NCI-H2029 treated with DMSO at 0.1 percent for 48 hours (cell line): ENCODE measurements at regions not wholly inside any gene's neighbourhood (a gene's known extent, or its start where the extent isn't known, plus 50 kb on each side); places are given as distances from the start of the nearest gene placed in this dataset.
"Not testable (repeated sequence)": the region's sequence is repeated elsewhere in the genome, so short reads cannot be mapped to it uniquely, and the experiment has no call there.

Source experiments
- DNase-seq: peaks from one replicate; lab custom pipeline; 2025; lab: John Stamatoyannopoulos, UW

DNA sequence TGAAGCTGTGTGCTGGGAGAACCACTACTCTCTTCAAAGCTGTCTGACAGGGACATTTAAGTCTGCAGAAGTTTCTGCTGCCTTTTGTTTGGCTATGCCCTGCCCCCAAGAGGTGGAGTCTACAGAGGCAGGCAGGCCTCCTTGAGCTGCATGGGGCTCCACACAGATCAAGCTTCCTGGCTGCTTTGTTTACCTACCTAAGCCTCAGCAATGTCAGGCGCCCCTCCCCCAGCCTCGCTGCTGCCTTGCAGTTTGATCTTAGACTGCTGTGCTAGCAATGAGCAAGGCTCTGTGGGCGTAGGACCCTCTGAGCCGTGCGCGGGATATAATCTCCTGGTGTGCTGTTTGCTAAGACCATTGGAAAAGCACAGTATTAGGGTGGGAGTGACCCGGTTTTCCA, 103.3 kb upstream of the SALL1 start:
- DNase-seq, result not testable (repeated sequence)

DNA sequence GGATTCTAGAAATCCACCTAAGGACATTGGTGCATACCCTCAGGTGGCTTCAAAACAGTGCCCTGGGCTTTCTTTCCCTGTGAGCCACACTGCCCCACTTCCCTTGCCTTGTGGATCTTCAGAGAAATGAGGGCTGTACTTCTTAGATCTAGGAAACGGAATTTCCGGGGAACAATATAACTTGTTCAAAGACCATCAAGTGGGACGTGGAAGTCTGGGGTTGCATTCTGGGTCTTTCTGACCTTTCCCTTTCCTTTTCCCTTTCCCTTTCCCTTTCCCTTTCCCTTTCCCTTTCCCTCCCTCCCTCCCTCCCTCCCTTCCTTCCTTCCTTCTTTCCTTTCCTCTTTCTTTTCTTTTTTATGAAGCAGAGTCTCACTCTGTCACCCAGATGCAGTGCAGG, 97.1 kb upstream of the SALL1 start:
- no peak for DNase-seq

DNA sequence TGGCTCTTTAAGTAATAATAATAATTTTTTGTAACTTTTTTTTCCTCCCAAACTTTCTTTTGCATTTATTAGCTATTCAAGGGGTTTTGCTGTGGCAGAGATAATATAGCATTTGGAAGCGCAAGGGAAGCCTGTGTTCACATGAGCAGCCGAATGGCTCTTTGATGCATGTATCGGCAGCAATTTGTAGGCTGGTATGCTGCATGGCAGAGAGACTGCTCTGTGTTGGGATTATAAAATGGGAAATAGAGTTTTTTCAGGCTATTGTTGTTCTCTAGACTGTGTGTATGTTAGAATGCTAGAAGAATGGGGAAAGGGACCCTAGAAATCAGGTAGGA, 94.6 kb upstream of the SALL1 start:
- no peak for DNase-seq

DNA sequence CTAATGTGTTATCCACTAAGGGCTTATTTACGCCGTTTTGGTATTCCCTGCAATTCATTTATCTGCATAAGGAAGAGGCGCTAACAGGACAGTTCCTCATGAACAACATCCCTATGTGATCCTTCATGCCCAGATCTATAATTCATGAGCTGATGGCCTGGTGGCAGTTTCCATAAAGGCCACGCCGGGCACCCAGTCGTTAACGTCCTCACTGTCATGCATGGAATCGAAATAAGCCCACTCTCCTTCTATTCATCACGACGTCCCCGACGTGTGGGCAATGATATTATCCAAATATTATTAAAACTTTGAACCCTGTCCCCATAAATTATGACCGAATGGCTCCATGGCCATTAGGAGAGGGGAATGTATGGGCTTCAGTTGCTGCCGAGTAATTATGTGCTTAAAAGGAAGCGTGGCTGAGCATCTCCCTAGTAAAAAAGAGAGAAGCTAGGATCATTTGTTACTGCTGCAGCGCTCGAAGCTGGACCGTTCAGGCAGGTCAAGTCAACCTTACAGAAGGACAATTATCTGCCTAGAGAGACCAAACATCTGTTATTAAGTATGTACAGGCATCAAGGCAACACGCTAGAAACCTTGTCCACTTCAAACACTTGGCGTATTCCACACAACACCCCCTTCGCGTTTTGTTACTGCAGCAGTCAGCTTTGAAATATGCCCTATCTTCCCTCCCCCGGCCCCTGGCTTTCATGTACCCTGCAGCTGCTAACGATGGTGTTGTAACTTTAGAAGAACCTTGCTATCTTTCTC, 94.0 kb upstream of the SALL1 start:
- no peak for DNase-seq

DNA sequence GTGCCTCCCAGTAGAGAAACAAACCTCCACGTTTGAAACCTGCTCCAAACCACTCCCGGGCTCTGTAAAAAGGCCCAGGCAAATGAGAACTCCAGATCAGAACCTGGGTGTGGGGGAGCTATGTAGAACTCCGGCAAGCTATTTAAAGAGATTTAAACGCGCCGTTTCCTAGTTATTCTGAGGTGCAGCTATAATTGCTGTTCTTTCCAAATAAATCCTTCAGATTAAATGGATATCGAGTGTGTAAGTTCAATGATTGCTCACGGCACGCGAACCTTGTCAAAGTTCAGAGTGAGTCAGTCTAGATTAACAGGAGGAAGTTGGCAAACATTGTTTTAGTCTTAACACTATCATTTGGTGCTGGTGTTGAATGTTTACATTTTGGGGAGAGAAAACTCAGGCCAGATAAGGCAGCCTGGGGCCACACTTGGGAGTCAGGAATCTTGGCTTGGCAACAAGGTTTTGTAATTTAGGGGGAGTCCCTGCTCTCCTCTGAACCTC, 92.9 kb upstream of the SALL1 start:
- DNase-seq, result no peak

DNA sequence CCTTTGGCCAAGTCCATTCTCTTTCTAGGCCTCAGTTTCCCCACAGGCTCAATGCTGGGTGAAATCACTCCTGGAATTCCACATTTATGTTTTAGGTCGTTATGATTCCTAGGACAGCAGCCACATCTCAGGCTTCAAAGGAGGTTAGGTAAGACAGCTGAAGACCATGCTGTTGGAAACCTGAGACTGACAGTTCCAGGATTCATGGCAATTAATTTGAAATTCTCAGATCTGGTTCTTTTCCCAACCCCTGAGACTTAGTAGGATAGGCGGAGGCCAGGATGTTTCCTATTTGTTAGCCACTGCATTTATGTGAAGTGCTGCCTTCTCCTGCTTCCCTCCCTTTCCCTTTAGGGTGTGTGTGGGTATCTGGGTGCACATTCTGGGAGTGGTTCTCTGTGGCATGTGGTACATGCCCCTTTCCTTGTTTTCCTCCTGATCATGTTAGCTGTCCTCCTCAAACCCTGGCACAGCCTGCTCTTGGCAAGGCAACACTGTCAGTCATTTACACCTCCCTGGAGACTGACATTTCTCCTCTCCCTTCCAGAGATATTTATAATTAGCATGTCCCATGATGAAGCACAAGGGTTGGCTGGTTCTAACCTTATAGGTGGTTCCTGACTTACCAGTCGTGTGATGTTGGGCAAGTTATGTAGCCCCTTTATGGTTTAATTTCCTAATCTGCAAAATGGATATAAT, 91.4 kb upstream of the SALL1 start:
- no peak for DNase-seq

DNA sequence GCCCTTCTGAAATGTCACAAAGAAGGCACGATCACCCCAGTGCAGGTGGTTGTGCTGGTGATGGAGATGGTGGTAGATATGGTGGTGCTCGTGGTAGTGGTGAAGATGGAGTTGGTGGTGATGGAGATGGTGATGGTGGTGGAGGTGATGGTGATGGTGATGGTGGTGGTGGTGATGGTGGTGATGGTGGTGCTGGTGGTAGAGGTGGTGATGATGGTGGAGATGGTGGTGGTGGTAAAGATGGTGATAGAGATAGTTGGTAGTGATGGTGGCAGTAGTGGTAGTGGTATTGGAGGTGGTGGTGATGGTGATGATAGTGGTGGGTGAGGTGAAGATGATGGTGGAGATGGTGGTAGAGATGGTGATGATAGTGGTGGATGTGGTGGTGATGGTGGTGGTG, 88.1 kb upstream of the SALL1 start:
- DNase-seq, result no peak

DNA sequence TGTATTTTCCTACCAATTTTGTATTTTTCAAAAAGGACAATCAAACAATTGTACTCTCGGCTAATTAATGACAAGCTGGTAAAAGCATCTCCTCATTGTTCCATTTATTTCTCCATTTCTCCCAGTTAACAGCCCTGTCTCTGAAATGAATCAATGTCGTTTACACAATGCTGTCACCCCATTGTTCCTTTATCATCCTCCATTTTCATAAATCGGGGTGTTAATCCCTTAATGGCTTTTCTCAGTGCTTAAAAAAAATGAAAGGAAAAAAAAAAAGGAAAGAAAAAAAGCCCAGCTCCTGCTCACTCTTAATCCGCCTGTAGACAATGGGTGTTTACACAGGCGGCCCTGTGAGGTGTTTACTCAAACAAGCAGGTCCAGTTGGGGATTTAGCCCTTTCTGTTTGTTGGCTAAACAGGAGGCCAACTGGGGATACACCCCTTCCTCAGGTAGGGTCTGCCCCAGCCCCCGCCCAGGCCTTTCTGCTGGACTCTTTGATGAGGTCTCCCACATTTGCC, 86.8 kb upstream of the SALL1 start:
- no peak for DNase-seq

DNA sequence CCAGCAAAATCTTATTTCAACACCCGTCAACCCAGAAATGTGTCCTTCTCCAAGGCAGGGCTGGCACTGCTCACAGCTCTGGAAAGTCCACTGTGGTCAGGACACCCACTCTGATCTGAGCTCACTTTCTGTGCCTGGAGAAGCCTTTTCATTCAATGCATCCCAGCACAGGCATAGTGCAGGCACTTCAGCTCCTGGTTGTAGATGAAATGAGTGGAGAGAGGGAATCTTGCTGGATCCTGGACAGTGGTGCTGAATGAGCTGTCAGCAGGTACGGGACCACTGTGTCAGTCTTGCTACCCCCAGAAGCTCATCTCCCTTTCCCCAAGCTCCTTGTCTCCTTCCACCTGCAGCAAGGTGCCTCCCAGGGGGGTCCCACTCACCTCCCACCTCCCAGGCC, 86.1 kb upstream of the SALL1 start:
- no peak for DNase-seq

DNA sequence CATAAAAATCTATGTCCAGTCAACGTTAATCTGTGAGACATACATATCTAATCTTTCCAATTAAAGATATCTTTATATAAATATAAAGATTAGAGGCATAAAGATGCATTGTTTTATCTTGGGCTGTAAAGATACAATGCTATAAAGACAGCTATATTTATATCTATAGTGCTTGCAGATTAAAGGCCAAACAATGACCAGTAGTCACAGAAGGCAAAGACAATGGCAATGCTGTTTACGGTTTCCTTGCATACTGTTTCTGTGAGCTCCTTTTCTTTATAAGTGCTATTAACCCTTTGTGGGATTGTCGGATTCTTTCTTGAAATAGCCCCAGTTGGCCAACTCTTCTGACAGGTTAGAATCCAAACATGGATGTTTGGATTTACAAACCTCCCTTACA, 85.5 kb upstream of the SALL1 start:
- DNase-seq, result no peak

DNA sequence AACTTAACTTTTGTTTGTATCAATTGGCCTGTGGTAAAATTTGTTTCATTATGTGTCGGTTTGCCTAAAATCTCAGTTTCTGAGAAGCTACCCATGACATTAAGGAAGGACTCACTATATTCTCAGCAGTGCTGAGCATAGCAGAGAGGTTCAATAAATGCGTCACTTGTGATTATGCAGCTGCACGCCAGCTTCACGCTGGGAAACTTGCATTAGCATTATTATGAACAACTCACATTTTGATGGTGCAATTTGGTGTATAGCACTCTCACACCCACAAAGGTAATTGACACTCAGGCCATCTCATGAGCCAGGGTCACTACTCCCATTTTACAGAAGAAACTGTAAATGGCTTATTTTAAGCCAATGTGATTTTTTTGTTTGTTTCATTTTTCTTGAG, 80.6 kb upstream of the SALL1 start:
- no peak for DNase-seq

DNA sequence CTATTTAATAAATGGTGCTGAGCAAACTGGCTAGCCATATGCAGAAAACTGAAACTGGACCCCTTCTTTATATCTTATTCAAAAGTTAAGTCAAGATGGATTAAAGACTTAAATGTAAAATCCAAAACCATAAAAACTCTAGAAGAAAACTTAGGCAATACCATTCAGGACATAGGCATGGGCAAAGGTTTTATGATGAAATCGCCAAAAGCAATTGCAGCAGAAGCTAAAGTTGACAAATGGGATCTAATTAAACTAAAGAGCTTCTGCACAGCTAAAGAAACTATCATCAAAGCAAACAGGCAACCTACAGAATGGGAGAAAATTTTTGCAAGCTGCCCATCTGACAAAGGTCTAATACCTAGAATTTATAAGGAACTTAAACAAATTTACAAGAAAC, 79.0 kb upstream of the SALL1 start:
- DNase-seq, result not testable (repeated sequence)

DNA sequence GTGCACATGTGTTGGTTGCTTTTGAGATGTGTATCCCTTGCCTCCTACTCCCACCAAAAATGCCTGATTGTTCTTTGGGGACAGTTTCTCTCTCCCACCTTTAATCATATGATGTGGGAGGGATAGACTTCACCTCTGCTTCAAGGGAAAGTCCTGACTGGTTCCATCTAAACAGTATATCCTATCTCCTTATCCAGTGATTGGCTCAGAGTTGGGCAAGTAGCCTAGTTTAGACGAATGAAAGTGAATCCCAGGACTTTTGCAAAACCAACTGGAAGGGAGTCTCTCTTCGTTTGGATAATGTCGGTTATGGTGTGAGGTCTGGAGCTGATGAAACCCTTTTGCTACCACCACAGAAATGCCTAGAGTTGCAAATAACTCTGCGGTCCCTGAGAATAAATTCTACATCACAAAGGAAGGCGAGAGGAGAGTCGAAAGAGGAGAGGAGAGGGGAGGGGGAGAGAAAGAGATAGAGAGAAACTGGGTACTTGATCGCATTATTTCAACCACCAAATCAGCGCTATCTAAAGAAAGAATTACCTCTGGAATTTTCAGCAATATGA, 77.1 kb upstream of the SALL1 start:
- no peak for DNase-seq

DNA sequence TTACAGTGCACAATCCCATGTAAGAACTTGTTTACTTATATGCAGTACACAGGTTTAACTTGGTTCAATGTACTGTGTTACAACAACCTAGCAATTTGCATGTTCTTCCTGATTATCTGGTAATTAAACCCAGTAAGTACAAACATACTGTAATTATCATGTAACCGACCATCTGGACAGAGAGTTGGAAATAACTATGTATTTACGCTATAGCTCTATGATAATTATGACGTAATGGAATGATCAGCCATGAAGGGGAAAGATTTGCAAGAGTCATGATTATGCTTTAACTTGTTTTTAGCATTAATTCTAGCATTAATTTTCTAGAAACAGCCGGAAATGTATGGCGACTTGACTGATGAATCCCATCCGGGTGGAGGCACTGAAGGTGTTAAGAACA, 74.8 kb upstream of the SALL1 start:
- DNase-seq, result peak; percentile 69

DNA sequence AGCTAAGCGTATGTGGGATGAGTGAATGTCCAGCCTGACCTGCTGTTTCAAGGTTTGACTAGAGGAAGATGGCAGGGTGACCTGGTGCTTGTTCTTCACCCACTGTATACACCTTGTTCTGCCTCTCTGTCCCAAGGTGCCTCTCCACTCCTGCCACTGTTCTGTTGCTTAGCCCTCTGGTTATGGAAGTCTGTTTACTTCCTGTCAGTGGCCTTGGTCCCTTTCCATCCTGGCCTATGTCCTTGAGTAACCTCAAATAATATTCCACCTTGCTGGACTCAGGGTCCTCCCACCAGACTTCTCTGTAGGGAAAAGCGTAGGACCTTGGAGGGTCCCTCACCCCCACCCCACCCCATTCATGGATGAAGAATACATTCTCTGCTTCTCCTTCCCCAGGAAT, 73.2 kb upstream of the SALL1 start:
- DNase-seq, result no peak

DNA sequence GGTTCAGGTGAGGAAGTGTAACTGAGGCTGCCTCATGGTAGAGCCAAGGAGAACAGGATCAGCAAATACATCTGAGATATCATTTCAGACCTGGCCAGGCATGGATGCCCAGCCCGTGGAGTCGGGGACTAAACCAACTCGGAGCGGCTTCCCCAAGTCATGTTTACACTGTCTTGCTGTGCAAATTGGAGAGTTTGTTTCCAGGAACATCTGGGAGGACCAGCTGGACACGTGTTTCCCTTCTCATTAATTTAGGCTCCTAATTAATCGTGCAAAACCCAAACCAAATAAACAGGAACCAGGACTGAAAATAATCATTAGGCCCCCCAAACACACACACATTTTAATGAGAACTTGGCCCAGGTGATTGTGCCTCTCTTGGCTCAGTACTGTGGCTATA, 70.9 kb upstream of the SALL1 start:
- DNase-seq, result no peak

DNA sequence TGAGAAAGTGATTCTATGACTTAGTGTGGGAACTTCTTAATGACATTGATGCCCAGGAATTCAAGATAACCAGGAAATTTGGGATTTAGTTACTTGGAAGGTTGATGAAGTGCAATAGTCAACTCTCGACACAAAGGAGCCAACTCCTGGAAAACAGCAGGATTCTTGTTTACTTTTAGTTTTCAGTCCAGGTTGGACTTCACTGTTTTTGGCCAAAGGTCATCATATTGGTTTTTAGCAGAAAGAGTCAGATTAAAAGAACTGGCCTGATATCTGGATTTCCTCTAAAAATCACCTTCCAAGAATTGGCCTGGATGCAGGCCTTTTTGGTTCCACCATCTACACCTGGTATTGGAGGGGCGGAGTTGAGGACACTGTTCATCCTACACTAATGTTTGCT, 60.1 kb upstream of the SALL1 start:
- DNase-seq, result no peak

DNA sequence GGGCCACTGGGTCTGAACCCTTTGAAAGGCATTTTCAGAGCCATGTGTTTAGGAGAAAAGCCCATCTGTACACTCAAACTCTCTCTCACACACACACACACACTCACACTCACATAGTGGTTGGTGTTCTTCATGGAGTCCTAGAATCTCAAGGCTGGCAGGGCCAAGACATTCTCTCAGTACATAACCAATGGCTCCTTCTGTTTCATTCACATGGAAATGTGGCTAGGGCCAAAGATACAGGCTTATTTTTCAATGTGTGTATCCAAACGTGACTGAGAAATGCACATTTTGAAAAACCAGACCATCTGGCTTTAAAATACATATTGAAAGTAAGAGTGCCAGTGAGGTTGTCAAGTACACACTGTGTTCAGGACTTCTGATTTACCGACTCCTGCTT, 59.0 kb upstream of the SALL1 start:
- DNase-seq, result no peak

DNA sequence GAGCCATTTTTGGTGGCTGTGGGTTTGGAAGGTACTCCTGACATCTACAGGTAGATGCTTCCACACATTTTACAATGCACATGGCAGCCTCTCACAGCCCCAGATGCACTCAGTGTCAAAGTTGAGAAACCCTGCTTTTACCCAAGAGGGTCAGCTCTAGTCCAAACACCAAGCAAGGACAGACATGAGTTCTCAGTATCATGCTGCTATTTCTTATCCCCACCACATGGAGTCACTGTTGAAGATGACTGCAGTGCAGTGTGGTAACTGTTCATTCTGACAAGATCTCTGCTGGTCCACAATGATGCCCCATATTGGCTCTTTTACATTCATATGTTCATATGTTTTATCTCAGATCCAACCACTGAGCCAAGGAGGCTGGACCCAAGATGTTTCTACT, 50.5 kb upstream of the SALL1 start:
- no peak for DNase-seq
